ENCODE measurements at regions not wholly inside any gene's neighbourhood (a gene's known extent, or its start where the extent isn't known, plus 50 kb on each side); places are given as distances from the start of the nearest gene placed in this dataset.

DNA sequence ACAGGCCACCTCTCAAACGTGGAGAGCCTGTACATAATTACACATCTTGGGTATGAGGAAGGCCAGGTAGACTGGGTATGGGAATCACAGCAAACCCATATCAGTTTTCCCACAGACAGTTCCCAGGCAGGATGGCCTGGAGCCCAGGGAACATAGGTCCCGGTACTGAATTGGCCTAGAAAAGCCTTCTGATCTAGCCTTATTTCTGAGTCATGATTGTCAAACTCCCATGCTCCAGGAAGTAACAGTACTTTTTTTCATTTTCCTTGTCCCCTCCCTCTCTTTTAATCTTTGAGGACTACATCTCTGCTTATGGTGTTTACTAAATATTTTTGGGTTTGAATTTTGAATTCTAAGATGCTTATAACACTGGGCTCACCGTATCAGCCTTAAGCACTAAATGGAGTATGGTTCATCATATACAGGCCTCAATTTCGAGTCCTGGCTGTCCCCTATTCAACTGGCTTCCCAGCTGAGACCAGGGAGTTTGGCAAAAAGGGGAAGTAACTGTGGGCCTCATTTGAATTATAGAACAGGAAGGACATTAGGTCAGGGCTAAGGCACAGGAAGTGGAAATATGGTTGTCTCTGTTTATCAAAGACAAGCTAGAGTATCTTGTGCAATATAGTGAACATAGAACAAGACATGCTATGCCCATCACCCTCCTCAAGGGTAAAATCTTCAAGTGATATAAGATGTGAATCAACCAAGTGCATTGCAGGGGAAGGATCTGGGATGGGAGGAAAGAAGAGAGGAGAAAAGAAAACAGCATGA, 494.6 kb downstream of the NTRK3 start:
- no peaks in the 10 kb centered on the region for H3K4me1 ChIP-seq
- no peak for DNase-seq (ENCODE audit: low spot score in 2 of 2)
- H3K36me3 ChIP-seq (replicated peaks), result no peaks in the 10 kb centered on the region
- no peaks in the 10 kb centered on the region for H3K27me3 ChIP-seq (ENCODE audit: low read depth)
- H3K4me3 ChIP-seq, result no peak overlapping the region
- in situ Hi-C loops (cut with MboI; ENCODE audit: low sequenced_read_pairs), result no loop called here
- peaks cover 20% of the 10 kb centered on the region for H3K9me3 ChIP-seq

DNA sequence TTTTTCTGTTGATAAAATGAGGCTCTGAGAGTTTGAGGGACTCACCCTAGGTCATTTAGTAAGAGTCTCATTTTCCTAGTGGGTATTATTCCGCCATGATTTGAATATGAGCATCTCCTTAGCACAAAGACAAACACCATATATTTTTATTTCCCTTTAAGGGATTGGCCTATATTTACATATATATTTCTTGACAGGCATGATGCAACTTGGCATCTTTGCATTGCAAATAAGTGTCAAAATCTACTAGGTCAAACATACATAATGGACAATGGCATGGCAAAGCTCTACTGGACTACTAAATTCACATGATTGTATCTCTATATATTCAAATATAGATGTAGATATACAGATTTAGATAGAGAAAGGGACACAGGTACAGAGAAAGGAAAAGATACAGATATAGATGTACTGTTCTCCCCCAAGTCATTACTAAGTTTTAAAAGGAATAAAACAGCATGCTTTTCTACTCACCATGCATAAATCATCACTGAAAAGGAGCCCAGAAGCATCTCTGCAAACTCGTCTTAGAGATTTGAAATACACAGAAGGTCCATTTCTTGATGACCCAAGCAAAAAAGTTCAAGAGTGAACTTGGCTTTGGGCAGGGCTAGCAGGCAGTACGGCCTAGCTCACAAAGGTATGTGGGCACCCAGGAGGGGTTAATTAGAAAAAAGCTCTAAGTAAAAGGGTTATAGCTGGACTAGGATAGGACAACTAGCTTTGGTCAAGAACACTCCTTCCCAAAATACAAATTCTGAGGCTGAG, 495.8 kb downstream of the NTRK3 start:
- Histone ChIP-seq H3K27me3 (ENCODE audit: low read depth) (no peaks in the 10 kb centered on the region), H3K9me3 (peaks cover 23% of the 10 kb centered on the region), H3K36me3 (replicated peaks) (no peaks in the 10 kb centered on the region), H3K4me1 (no peaks in the 10 kb centered on the region), H3K4me3 (no peak overlapping the region)
- no peak for DNase-seq (ENCODE audit: low spot score in 2 of 2)
- in situ Hi-C loops (cut with MboI; ENCODE audit: low sequenced_read_pairs), result no loop called here

DNA sequence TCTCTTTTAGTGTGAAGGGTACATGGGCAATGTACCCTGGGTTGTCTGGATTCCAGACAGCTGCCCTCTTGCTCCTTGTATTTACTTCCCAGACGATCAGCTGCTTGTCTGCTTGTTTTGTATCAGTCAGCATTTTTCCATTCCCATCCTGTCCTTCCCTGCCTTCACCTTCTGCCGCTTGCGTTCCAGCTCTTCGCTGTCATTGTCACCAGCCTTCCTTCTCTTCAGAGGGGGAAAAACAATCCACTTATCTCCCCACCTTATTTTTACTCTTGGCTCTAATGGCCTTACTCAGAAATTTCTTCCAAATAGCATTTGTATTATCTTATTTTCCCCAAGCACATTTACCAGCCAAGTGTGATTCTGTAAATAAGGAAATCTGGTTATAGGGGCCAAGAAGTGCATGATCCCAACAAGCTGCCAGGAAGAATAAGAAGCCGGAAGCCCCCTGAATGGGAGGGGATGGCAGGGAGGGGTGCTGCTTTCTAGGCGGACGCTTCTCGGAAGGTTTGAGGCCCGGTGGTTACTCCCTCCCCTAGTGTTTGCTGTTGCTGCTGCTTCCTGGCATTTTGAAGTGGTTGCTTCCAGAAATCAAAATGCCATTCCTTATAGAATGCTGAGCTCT, 497.6 kb downstream of the NTRK3 start:
- H3K4me3 ChIP-seq, result no peak overlapping the region
- in situ Hi-C loops (cut with MboI; ENCODE audit: low sequenced_read_pairs), result no loop called here

GRCh38 chr15:87757084-87757483, 499.5 kb downstream of the NTRK3 start:
- no peaks in the 10 kb centered on the region for H3K36me3 ChIP-seq (replicated peaks)
- H3K9me3 ChIP-seq, result peaks cover 19% of the 10 kb centered on the region
- no peaks in the 10 kb centered on the region for H3K27me3 ChIP-seq (ENCODE audit: low read depth)
- DNase-seq (ENCODE audit: low spot score in 2 of 2), result no peak
- no peak overlapping the region for H3K4me3 ChIP-seq
- in situ Hi-C loops (cut with MboI; ENCODE audit: low sequenced_read_pairs), result no loop called here
- no peaks in the 10 kb centered on the region for H3K4me1 ChIP-seq

More for the DNA sequence above, 497.6 kb downstream of the NTRK3 start:
- Histone ChIP-seq H3K4me1 (no peaks in the 10 kb centered on the region), H3K36me3 (replicated peaks) (no peaks in the 10 kb centered on the region), H3K27me3 (ENCODE audit: low read depth) (no peaks in the 10 kb centered on the region), H3K9me3 (peaks cover 19% of the 10 kb centered on the region)
- DNase-seq (ENCODE audit: low spot score in 2 of 2), result no peak

DNA sequence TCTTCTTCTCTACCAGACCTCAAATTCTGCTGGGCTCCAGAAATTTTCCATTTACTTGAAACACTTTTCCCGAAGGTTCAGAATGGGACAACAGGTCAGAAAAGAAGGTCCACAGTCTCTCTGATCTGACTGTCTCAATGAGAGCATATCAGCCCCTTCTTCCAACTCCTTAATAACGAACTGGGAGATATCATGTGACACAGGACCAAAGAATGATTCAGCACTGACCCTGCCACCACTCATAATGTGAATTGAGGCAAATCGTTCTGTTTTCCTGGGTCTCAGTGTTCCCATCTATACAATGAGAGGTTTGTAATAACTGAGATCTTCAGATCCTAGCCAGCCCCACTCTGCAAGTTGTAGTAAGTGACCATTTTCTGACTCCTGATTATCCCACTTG, 500.5 kb downstream of the NTRK3 start:
- Histone ChIP-seq H3K4me3 (no peak overlapping the region), H3K9me3 (peaks cover 19% of the 10 kb centered on the region), H3K36me3 (replicated peaks) (no peaks in the 10 kb centered on the region), H3K4me1 (no peaks in the 10 kb centered on the region), H3K27me3 (ENCODE audit: low read depth) (no peaks in the 10 kb centered on the region)
- DNase-seq (ENCODE audit: low spot score in 2 of 2), result no peak
- in situ Hi-C loops (cut with MboI; ENCODE audit: low sequenced_read_pairs), result no loop called here

DNA sequence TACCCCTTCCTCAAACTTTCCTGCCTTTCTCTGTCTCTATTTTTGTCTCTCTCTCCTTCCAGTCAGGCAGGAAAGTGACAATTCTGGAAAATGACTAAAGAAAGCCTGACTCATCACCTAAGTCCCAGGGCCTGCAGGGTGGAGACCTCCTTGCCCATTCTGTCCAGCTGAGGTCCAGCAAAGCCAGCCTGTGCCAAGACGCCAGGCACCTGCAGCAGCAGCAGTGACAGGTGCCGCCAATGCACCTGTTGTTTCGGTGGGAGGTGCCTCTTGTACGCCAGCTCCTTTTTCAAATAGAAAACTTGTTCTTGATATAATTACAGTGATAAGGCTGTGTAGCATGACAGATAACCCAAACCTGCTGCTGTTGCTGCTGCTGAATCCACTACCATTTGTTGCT, 501.3 kb downstream of the NTRK3 start:
- no peak for DNase-seq (ENCODE audit: low spot score in 2 of 2)
- Histone ChIP-seq H3K4me1 (no peaks in the 10 kb centered on the region), H3K9me3 (peaks cover 16% of the 10 kb centered on the region), H3K4me3 (no peak overlapping the region), H3K27me3 (ENCODE audit: low read depth) (no peaks in the 10 kb centered on the region), H3K36me3 (replicated peaks) (no peaks in the 10 kb centered on the region)
- in situ Hi-C loops (cut with MboI; ENCODE audit: low sequenced_read_pairs), result no loop called here

GRCh38 chr15:87753539-87753938, 503.0 kb downstream of the NTRK3 start:
- in situ Hi-C loops (cut with MboI; ENCODE audit: low sequenced_read_pairs), result no loop called here
- Histone ChIP-seq H3K27me3 (ENCODE audit: low read depth) (no peaks in the 10 kb centered on the region), H3K36me3 (replicated peaks) (no peaks in the 10 kb centered on the region), H3K4me3 (no peak overlapping the region), H3K9me3 (peaks cover 9% of the 10 kb centered on the region), H3K4me1 (no peaks in the 10 kb centered on the region)
- no peak for DNase-seq (ENCODE audit: low spot score in 2 of 2)

DNA sequence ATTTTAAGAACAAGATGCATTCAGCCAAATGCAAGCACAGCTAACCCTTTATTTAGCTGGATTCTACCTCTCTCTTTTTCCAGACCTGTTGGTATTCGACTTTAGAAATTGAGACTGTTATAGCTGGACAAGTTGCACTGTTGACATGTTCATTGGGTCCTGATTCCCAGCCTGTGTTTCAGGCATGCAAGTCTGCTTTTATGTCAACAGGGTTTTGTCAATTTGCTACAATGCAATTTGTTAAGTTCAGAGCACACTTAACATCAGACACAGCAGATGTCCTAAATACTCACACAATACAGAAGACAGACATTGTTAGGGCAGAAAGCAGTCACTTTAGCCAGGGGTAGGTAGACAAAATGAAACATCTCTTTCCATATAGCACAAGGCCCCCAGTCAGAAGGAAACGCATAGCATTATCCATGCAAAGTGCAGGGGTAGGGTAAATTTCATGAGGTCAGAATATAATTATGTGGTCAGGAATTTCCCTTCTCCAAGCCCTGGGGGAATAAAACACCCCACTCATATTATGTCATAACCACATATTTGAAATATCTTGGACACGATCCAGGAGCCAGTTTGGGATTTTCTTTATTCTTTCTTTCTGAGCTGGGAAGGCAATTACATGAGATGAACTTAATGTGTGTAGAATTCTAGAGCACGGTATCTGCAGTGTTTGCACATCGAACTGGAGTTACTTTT, 504.1 kb downstream of the NTRK3 start:
- H3K4me3 ChIP-seq, result no peak overlapping the region
- no peak for DNase-seq (ENCODE audit: low spot score in 2 of 2)
- H3K4me1 ChIP-seq, result no peaks in the 10 kb centered on the region
- in situ Hi-C loops (cut with MboI; ENCODE audit: low sequenced_read_pairs), result no loop called here
- no peaks in the 10 kb centered on the region for H3K36me3 ChIP-seq (replicated peaks)
- peaks cover 9% of the 10 kb centered on the region for H3K9me3 ChIP-seq
- H3K27me3 ChIP-seq (ENCODE audit: low read depth), result no peaks in the 10 kb centered on the region

DNA sequence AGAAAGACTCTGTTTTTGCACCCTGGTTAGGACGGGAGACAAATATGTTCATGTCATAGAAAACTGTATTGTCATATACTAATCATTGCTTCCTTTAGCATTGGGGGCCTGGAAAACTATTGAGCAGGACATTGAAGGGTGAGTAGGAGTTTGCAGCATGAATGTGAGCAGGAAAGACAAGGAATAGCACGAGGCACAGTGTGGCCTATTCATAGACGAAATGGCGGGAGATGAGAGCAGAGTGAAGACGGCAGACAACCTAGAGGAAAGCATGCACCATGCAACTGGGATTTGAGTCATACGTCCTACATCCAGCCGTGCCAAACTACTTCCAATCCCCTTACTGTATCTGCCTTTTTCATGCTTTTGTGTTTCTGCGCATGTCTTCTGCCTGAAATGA, 508.1 kb downstream of the NTRK3 start:
- no peaks in the 10 kb centered on the region for H3K4me1 ChIP-seq
- no peak overlapping the region for H3K4me3 ChIP-seq
- no peak for DNase-seq (ENCODE audit: low spot score in 2 of 2)
- in situ Hi-C loops (cut with MboI; ENCODE audit: low sequenced_read_pairs), result no loop called here
- H3K36me3 ChIP-seq (replicated peaks), result no peaks in the 10 kb centered on the region
- H3K27me3 ChIP-seq (ENCODE audit: low read depth), result no peaks in the 10 kb centered on the region
- H3K9me3 ChIP-seq, result peaks cover 6% of the 10 kb centered on the region; the same call in 1 of the 2 replicates

- Histone ChIP-seq H3K9me3 (peaks cover 7% of the 10 kb centered on the region; the same call in 1 of the 2 replicates), H3K4me3 (no peak overlapping the region), H3K36me3 (replicated peaks) (no peaks in the 10 kb centered on the region), H3K27me3 (ENCODE audit: low read depth) (no peaks in the 10 kb centered on the region), H3K4me1 (no peaks in the 10 kb centered on the region)
- in situ Hi-C loops (cut with MboI; ENCODE audit: low sequenced_read_pairs), result no loop called here
- DNase-seq (ENCODE audit: low spot score in 2 of 2), result no peak
Measured at GRCh38 chr15:87747087-87747486, 509.5 kb downstream of the NTRK3 start.

DNA sequence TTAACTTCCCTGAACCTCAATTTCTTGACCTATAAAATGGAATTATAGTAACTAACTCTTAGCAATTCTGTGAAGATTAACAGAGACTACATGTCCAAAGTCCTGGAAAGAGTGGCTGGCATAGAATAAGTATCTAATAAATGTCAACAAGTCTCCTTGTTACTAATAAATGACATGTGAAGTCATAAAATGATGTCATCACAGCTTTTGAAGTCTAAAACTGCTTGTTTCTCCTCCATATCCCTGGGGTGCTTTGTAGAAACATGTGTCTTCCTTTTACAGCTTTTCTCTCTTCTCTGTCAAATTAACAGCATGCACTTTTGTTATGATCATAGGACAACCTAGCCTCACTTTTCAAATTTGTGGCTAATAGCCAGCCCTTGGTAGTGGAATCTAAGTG, 510.2 kb downstream of the NTRK3 start:
- no peaks in the 10 kb centered on the region for H3K4me1 ChIP-seq
- DNase-seq (ENCODE audit: low spot score in 2 of 2), result no peak
- no peak overlapping the region for H3K4me3 ChIP-seq
- in situ Hi-C loops (cut with MboI; ENCODE audit: low sequenced_read_pairs), result no loop called here
- H3K36me3 ChIP-seq (replicated peaks), result no peaks in the 10 kb centered on the region
- peaks cover 7% of the 10 kb centered on the region; the same call in 1 of the 2 replicates for H3K9me3 ChIP-seq
- no peaks in the 10 kb centered on the region for H3K27me3 ChIP-seq (ENCODE audit: low read depth)

DNA sequence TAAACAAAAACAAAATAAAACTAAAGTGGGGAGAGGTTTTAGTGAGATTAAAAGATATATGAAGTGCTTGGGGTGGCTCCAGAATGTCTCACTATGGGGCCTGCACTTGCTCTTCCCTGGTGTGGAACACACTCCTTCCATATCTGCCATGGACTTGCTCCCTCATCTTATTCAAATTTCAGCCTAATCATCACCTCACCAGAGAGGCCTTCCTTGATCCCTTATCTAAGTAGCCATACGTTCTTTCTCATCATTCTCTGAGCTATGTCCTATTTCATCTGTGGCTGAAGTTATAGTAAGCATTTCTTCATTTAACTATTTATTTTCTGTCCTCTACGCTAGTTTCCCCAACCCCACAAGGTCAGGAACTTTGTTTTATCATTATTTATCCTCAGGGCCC, 511.7 kb downstream of the NTRK3 start:
- H3K4me1 ChIP-seq, result no peaks in the 10 kb centered on the region
- no peaks in the 10 kb centered on the region for H3K36me3 ChIP-seq (replicated peaks)
- H3K4me3 ChIP-seq, result no peak overlapping the region
- DNase-seq (ENCODE audit: low spot score in 2 of 2), result no peak
- in situ Hi-C loops (cut with MboI; ENCODE audit: low sequenced_read_pairs), result no loop called here
- peaks cover 8% of the 10 kb centered on the region; the same call in 1 of the 2 replicates for H3K9me3 ChIP-seq
- no peaks in the 10 kb centered on the region for H3K27me3 ChIP-seq (ENCODE audit: low read depth)

DNA sequence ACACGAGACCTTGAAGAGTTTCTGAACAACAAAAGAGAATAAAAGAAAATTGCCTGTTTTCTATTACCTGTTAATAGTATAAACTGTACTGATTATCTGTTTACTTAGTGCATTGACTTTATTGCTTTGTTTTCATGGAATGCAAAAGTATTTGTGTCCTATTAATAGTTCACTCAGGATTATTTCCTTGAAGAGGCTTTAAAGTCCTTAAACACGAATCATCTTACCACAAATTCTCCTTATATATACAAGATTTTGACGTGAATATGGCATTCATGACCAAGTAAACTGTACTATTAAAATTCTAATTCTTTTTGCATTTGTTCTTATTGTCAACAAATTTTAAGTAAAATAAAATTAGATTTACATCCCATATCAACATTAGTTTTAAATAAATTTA, 513.0 kb downstream of the NTRK3 start:
- no peak for DNase-seq (ENCODE audit: low spot score in 2 of 2)
- in situ Hi-C loops (cut with MboI; ENCODE audit: low sequenced_read_pairs), result no loop called here
- Histone ChIP-seq H3K4me1 (no peaks in the 10 kb centered on the region), H3K9me3 (peaks cover 13% of the 10 kb centered on the region; the same call in 1 of the 2 replicates), H3K36me3 (replicated peaks) (no peaks in the 10 kb centered on the region), H3K4me3 (no peak overlapping the region), H3K27me3 (ENCODE audit: low read depth) (no peaks in the 10 kb centered on the region)
